OCI-LY7 (cell line): ENCODE measurements at regions not wholly inside any gene's neighbourhood (a gene's known extent, or its start where the extent isn't known, plus 50 kb on each side); places are given as distances from the start of the nearest gene placed in this dataset.

ENCODE experiments used
- BruUV-seq: library from RNA; stranded (reverse); fragments of 400-500 nt; replicated peaks from 2 replicates; lab custom pipeline; 2021; lab: Mats Ljungman, UMichigan
- CTCF ChIA-PET: fragments of 300-600 bp; sonication (Branson Sonifier 250); formaldehyde crosslinking; loops from one replicate; lab custom pipeline; 2022; ENCODE audit warnings: antibody characterized with exemption; ENCODE audit not compliant: unreplicated experiment; lab: Charles Lee
- POLR2A ChIA-PET: fragments of 300-600 bp; sonication (Branson Sonifier 250); formaldehyde crosslinking; loops from one replicate; lab custom pipeline; 2022; ENCODE audit warnings: antibody characterized with exemption; lab: Charles Lee
- DNase-seq: peaks from one replicate; pipeline ENCODE4 v3.0.0-alpha.2; 2015; ENCODE audit warnings: low spot score
- H2AFZ ChIP-seq: fragments of 200-600 bp; sonication (generic), shearing (Covaris generic); 2 replicates; pipeline ENCODE4 v1.6.1; 2014; ENCODE audit warnings: mild to moderate bottlenecking, antibody characterized with exemption, low read length, moderate library complexity
- H3K27ac ChIP-seq: fragments of 200-600 bp; sonication (generic); 2 replicates; pipeline ENCODE4 v1.5.1; 2014; ENCODE audit warnings: mixed run types, low read depth, mild to moderate bottlenecking, moderate library complexity, low read length, inconsistent platforms; ENCODE audit not compliant: poor library complexity, severe bottlenecking
- H3K36me3 ChIP-seq: fragments of 200-600 bp; sonication (generic); 2 replicates; pipeline ENCODE4 v1.6.1; 2014; ENCODE audit warnings: mild to moderate bottlenecking, antibody characterized with exemption, low read length, moderate library complexity, mixed read lengths; ENCODE audit not compliant: insufficient read depth
- H3K4me1 ChIP-seq: fragments of 200-600 bp; sonication (generic); 2 replicates; pipeline ENCODE4 v1.5.1; 2014; ENCODE audit warnings: mild to moderate bottlenecking, low read length; ENCODE audit not compliant: insufficient read depth, poor library complexity, severe bottlenecking
- H3K4me2 ChIP-seq: fragments of 200-600 bp; sonication (generic); 2 replicates; pipeline ENCODE4 v1.6.1; 2014; ENCODE audit warnings: mild to moderate bottlenecking, low read length
- H3K4me3 ChIP-seq: fragments of 200-600 bp; sonication (generic); 2 replicates; pipeline ENCODE4 v1.5.1; 2014; ENCODE audit warnings: mild to moderate bottlenecking, low read depth, low read length; ENCODE audit not compliant: poor library complexity, severe bottlenecking
- H3K79me2 ChIP-seq: fragments of 200-600 bp; sonication (generic); 2 replicates; pipeline ENCODE4 v1.6.1; 2016; ENCODE audit warnings: low read depth, mild to moderate bottlenecking, low read length, moderate library complexity, mixed read lengths; ENCODE audit not compliant: insufficient read depth
- H3K9me2 ChIP-seq: fragments of 200-600 bp; sonication (generic); 2 replicates; pipeline ENCODE4 v1.6.1; 2016; ENCODE audit warnings: mild to moderate bottlenecking, low read length, mixed read lengths; ENCODE audit not compliant: insufficient read depth
- H3K9me3 ChIP-seq: fragments of 200-600 bp; sonication (generic); 2 replicates; pipeline ENCODE4 v1.6.1; 2014; ENCODE audit warnings: mild to moderate bottlenecking, mixed run types, low read length, mixed read lengths
- H4K20me1 ChIP-seq: fragments of 200-600 bp; sonication (generic); 2 replicates; pipeline ENCODE4 v1.6.1; 2014; ENCODE audit warnings: mild to moderate bottlenecking, antibody characterized with exemption, low read length, moderate library complexity, mixed read lengths; ENCODE audit not compliant: insufficient read depth
- EZH2phosphoT487 ChIP-seq: fragments of 200-600 bp; sonication (generic); IDR thresholded peaks from 2 replicates; pipeline ENCODE4 v1.6.1; 2018; ENCODE audit warnings: low read depth, borderline replicate concordance, mild to moderate bottlenecking, mixed run types, antibody characterized with exemption, low read length, moderate library complexity, mixed read lengths
- intact Hi-C: fragments of 100-400 bp; cut with micrococcal nuclease; formaldehyde crosslinking; loops from one replicate; pipeline ENCODE4 v1.10.0; 2022; ENCODE audit not compliant: unreplicated experiment
- TF ChIP-seq, protein P1 (sequence below): fragments of 200-600 bp; sonication (generic); conservative IDR thresholded peaks from 2 replicates; pipeline ENCODE4 v1.5.1; 2014; ENCODE audit warnings: mild to moderate bottlenecking, antibody characterized with exemption, low read length, moderate library complexity, mixed read lengths

DNA sequence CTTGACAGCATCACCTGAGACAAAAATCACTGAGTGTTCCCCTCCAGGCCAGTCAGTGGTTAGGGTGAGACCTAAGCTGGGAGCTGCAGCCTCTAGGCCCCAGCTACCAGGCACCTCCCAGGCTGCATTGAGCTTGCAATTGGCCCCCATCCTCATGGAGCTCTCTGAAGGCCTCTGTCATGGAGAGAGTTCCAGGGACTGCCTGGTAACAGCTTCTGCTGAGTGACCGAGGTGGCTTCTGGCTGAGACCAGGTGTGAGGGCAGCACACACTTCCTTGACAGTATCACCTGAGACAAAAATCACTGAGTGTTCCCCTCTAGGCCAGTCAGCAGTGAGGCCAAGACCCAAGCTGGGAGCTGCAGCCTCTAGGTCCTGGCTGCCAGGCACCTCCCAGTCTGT is 283.0 kb downstream of the SMOC2 start:
- no peaks in the 10 kb centered on the region for H3K4me1 ChIP-seq
- no peak overlapping the region for H3K27ac ChIP-seq
- no peak for DNase-seq
- intact Hi-C loops = no loop called here
- CTCF ChIA-PET = no interaction called here
- TF ChIP-seq, protein P1, sequence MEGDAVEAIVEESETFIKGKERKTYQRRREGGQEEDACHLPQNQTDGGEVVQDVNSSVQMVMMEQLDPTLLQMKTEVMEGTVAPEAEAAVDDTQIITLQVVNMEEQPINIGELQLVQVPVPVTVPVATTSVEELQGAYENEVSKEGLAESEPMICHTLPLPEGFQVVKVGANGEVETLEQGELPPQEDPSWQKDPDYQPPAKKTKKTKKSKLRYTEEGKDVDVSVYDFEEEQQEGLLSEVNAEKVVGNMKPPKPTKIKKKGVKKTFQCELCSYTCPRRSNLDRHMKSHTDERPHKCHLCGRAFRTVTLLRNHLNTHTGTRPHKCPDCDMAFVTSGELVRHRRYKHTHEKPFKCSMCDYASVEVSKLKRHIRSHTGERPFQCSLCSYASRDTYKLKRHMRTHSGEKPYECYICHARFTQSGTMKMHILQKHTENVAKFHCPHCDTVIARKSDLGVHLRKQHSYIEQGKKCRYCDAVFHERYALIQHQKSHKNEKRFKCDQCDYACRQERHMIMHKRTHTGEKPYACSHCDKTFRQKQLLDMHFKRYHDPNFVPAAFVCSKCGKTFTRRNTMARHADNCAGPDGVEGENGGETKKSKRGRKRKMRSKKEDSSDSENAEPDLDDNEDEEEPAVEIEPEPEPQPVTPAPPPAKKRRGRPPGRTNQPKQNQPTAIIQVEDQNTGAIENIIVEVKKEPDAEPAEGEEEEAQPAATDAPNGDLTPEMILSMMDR = no peak
- TF ChIP-seq EZH2phosphoT487 = no peak
- no peaks in the 10 kb centered on the region for H3K9me3 ChIP-seq
- H3K9me2 ChIP-seq = no peaks in the 10 kb centered on the region
- no peak overlapping the region for H2AFZ ChIP-seq
- no peaks in the 10 kb centered on the region for H3K79me2 ChIP-seq
- no TSS peak for BruUV-seq
- no peak overlapping the region for H3K4me3 ChIP-seq
- no peak overlapping the region for H3K4me2 ChIP-seq
- POLR2A ChIA-PET = no interaction called here
- no peaks in the 10 kb centered on the region for H4K20me1 ChIP-seq
- H3K36me3 ChIP-seq = no peaks in the 10 kb centered on the region

DNA sequence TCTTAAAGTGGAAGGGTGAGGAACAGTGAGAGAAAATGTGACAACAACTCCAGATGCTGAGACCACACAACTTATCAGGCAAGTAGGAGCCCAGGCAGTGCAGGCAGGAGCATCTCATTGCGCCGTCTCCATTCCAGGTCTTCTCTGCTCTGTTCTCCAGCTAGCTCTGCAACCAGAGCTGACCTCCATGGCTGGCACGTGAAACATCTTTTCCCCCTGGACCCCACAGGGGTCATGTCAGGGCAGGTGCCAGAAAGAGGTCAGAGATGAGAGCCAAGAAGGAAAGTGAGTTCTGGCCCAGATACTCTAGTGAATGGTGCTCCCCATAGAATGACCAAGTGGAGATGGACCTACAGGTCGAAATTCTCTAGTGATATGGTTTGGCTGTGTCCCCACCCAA is 281.4 kb downstream of the SMOC2 start:
- Histone ChIP-seq H3K4me1 (no peaks in the 10 kb centered on the region), H3K27ac (no peak overlapping the region), H3K4me3 (no peak overlapping the region), H3K4me2 (no peak overlapping the region), H3K79me2 (no peaks in the 10 kb centered on the region), H2AFZ (no peak overlapping the region), H3K9me2 (no peaks in the 10 kb centered on the region), H4K20me1 (no peaks in the 10 kb centered on the region), H3K36me3 (no peaks in the 10 kb centered on the region), H3K9me3 (no peaks in the 10 kb centered on the region)
- intact Hi-C loops = no loop called here
- CTCF ChIA-PET = no interaction called here
- no peak for TF ChIP-seq EZH2phosphoT487
- TF ChIP-seq, protein P1 = no peak
- no peak for DNase-seq
- no TSS peak for BruUV-seq
- POLR2A ChIA-PET = no interaction called here

DNA sequence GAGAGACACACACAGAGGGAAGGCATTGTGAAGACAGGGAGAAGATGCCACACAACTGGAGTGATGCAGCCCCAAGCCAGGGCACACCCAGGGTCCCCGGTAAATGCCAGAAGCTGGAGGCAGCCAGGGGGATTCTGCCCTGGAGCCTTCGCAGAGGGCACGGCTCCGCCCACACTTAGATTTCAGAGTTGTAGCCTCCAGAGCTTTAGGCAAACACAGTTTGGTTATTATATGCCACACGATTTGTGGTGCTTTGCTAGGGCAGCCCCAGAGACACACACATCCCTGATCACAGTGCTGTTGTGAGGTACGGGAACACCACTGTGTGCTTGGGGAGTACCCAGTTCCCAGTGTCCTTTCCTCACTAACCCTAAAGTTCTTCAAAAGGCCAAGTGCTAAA is 280.6 kb downstream of the SMOC2 start:
- H3K4me2 ChIP-seq = no peak overlapping the region
- H2AFZ ChIP-seq = no peak overlapping the region
- no TSS peak for BruUV-seq
- intact Hi-C loops = no loop called here
- no peaks in the 10 kb centered on the region for H4K20me1 ChIP-seq
- no peak for DNase-seq
- H3K9me3 ChIP-seq = no peaks in the 10 kb centered on the region
- H3K79me2 ChIP-seq = no peaks in the 10 kb centered on the region
- POLR2A ChIA-PET = no interaction called here
- H3K9me2 ChIP-seq = no peaks in the 10 kb centered on the region
- no peak overlapping the region for H3K4me3 ChIP-seq
- CTCF ChIA-PET = no interaction called here
- H3K36me3 ChIP-seq = no peaks in the 10 kb centered on the region
- no peak overlapping the region for H3K27ac ChIP-seq
- no peaks in the 10 kb centered on the region for H3K4me1 ChIP-seq
- TF ChIP-seq, protein P1 = no peak
- TF ChIP-seq EZH2phosphoT487 = no peak
